SKM-1 treated with dmso at 0.1 percent for 144 hours (cell line): ENCODE measurements at regions not wholly inside any gene's neighbourhood (a gene's known extent, or its start where the extent isn't known, plus 50 kb on each side); places are given as distances from the start of the nearest gene placed in this dataset.

ENCODE experiments used
- DNase-seq: peaks from one replicate; lab custom pipeline; 2025; ENCODE audit not compliant: unreplicated experiment; lab: John Stamatoyannopoulos, UW

DNA sequence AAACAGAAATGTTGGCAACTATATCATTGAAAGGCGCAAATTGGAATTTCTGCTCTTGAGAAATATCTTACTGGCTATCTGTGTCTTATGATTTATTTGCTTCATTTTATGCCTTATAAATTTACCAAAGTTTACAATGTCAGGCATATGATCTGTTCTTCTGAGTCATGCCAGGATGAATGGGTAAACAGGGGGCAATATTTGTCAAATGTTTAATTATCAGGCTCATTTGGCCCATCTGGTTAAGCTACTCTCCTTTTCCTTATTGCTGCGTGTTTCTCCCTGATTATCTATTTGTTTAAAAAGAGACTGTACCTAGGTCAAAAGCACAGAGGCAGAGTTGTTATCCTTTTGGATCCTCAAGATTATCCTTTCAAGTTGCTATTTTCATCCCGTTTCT, 903.8 kb upstream of the PCDH10 start:
- DNase-seq: no peak

DNA sequence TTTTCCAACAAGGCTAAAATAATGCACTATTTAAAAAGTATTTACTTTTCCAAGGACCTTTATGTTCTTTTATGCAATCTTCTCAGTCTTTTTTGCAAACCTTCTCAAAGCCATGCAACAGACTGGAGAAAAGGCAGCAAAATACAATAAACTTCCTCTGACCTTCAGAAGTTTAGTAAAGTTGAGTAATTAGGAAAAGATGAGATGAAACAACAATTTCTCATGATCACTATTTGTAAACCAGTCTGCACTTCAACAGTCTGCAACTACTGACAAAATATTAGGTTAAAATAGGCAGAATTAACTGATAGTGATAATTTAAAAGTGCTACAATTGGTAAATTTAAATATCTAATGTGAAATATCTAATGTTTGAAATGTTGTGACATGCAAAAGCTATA, 884.9 kb upstream of the PCDH10 start:
- no peak for DNase-seq

DNA sequence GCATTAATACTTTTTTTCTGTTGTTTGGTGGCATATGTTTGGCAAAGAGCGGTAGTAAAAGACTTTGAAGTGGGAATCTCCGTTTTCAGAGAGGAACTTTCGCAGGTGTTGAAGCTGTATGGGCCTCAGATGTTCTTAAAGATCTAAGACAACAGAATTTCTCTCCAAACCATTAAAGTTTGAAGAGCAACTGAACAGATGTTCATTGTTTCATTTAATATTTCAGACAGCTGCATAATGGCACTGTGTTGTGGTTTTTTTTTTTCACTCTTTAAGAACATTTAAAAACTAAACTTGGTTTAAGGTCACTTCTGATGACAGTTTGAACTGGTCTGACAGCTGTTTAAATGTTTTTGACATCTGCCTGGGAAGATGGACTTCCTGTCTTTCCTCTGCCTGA, 882.7 kb upstream of the PCDH10 start:
- no peak for DNase-seq

DNA sequence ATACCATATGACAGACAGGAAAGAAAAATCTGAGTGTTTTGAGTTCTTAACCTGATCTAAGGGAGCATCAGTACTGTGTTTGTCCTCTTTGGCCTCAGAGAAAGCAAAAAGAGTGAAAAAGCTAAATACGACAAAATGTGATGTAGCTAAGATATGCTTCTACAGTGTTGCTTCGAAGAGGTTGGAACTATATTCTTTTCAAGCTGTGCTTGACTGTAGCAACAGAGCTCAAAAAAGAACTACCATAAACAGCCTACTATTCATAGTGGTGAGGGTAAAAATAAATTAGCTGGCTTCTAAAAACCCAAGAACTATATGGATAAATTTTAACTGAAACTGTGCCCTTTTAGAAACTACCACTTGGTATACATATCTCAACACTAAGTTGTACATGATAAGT, 881.8 kb upstream of the PCDH10 start:
- no peak for DNase-seq

DNA sequence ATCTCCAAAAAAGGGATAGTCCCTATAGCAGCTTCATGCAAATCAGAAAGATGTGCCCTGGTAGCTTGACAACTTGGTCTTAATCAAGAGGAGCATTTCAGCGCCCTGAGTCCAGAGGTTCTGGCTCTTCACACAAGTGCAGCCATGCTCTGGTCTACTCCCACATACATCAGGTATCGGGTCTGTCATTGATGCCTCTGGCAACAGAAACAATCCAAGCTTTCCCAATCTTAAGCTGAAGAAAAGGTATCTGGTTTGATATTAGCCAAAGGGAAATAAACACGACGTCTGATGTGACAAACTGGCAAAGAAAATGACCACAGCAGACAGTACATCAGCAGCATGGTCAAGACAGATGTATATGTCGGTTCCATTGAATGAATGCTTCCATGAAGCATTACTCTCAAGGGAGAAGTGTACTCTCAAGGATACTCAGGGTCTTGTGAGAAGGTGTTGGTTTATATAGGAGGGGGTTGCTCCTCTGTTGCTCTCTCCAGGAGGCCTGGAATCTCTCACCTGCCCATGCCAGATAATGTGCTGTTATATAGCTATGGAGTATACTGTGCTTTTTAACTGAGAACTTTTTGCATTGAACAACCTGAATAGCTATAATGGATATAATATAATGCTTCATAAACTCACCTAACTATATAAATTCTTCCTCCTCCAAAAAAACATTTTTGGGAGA, 879.6 kb upstream of the PCDH10 start:
- no peak for DNase-seq

DNA sequence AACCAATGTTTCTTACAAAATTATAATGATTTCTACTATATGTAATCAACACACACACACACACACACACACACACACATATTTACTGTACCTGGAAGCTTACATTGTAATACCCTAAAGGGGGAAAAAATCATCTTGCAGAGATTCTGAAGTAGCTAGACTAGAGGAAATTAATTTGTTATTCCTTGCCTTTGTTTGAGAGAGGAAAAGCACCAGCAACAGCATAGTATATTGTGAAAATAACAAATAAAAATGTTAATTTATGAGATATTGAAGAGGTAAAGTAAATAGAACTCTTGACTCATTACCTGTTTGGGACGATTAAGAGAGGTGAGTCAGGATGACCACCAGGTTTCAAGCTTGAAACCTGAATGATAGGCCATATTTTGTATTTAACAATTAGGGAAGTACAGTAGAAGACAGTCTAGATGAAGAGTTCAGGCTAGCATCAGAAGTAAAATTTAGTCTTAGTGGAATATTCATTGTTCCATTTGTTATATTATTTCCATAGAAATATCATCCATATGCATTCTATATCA, 873.4 kb upstream of the PCDH10 start:
- no peak for DNase-seq

DNA sequence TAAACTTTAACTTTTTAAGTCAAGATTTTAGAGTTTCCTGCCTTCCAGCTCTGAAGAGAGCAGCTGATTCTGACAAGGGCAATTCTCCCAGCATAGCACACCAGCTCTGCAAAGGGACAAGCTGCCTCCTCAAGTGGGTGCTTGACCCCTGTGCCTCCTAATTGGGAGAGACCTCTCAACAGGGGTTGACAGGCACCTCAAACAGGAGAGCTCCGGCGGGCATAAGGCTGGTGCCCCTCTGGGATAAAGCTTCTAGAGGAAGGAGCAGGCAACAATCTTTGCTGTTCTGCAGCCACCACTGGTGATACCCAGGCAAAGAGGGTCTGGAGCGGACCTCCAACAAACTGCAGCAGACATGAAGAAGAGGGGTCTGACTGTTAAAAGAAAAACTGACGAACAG, 872.9 kb upstream of the PCDH10 start:
- no peak for DNase-seq

DNA sequence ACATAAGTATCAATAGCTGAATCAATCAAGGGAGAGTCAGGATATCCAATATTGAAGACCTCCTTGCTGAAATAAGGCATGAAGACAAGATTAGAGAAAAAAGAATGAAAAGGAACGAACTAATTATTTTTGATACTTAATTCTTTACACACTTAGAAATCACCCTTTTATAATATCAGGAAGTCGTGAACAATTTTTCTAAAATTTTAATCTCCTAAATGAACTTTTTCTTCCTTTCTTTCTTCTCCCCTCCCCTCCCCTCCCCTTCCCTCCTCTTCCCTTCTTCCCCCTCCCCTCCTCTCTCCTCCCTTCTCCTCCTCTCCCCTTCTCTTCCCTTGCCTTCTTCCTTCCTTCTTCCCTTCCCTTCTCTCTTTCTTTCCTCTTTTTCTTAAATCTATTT, 872.1 kb upstream of the PCDH10 start:
- no peak for DNase-seq

DNA sequence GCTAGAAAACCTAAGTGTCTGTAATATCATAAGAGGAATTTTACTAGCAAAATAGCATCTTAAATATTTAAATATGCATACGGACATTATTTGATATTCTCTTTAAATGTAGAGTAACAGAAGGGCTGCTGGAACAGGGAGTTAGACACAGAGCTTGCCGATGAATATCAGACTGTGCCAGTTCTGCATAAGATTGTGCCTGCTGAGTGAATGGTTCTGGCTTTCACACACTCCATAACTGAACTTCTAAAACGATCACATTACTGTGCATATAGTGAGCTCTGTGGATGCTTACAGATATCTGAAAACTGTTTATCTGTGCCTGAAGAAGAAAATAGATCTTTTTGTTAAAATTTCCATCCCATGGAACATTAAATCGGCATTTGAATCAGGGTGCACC, 867.4 kb upstream of the PCDH10 start:
- DNase-seq: no peak

DNA sequence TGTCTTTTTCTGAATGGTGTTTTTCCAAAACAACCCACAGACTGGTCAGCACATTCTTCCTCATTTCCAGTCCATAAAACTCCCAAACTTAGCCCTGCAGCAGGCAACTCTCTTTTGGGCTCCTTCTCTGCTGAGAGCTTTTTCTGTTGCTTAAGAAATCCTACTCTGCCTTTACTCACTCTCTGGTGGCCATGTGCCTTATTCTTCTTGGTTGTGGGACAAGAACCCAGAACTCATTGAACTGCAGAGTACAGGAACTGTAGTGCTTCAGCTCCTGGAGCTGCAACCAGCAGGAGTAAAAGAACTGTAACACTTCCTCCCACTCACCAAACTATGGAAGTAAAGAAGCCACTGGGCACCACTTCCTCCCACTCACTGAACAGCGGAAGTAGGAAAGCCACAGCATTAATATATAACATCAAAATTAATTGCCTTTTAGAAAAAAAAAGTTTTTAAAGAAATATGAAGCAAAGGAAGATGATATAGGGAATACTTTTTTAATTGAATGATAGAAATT, 864.1 kb upstream of the PCDH10 start:
- no peak for DNase-seq

DNA sequence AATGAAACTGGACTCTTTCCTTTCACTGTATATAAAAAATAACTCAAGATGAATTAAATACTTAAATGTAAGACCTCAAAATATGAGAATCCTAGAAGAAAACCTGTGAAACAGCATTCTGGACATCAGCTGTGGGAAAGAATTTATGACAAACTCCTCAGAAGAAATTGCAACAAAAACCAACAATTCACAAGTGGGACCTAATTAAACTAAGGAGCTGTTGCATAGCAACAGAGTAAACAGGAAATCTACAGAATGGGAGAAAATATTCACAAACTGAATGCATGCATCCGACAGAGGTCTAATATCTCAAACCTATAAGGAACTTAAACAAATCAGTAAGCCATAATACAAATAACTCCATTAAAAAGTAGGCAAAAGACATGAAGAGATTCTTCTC, 851.7 kb upstream of the PCDH10 start:
- DNase-seq: no peak

DNA sequence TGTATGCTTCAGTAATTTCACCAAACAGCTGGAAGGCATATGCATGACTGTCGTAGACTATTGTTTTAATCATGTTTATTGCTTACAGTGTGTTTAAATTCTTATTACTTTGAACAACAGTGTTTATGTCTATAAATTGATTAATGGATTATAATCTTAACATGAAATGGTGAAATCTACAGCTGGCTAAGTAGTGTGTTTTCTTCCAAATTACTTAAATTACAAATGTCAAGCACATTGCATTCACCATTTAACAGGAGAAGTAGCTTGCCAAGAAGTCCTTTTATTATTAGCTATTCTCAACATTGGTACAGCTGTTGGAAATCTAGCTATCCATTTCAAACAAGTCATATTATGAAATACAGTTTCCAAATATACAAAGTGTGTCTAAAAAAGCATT, 849.3 kb upstream of the PCDH10 start:
- DNase-seq: no peak

DNA sequence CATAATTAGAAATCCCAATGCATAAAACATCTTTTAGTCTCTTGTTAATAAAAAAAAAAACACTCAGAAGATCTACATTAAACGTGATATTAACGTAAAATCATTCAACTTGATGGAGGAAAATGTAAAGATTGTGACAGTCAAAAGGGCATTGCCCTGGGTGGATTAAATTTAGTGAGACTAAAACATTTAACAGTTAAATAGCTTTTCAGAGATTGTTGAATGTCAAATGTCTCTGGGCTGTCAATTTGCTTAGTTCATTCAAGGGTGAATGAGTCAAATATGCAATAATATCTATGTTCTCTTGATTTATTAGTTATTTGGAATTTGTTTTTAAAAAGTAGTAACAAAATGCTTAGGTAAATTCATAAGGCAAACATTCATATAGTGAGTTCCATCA, 836.6 kb upstream of the PCDH10 start:
- DNase-seq: no peak

DNA sequence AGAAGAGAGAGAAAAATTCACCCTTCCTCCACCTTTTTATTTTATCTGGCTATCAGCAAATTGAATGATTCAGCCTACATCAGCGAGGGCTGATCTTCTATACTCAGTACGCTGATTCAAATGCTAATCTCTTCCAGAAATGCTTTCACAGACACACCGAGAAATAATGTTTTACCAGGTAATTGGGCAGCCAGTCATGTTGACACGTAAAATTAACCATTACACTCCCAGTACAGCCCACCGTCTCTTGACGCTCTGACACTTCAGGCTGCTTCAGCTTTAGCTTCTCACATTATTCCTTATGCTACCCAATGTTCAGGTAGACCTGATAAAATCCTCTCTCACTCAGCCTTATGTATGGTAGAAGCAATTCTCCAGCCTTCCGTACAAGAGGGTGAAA, 835.2 kb upstream of the PCDH10 start:
- no peak for DNase-seq

DNA sequence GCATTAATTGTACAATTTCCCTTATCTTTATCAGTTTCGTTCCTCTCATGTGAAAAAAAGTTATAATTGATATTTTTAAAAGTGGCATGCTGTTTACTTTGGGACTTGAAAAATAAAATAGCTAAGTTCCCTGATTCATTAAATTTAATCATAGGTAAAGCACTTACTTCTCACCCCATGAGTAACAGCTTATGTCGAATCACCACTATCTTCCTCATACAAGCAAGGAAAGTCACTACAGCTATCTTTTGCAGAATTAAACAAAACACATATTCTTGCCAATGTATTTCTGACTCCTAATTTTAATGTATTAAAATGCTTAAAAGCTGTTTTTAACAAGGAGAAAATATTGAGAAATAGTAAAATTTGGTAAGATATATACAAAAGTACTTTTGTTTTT, 832.4 kb upstream of the PCDH10 start:
- DNase-seq: no peak

DNA sequence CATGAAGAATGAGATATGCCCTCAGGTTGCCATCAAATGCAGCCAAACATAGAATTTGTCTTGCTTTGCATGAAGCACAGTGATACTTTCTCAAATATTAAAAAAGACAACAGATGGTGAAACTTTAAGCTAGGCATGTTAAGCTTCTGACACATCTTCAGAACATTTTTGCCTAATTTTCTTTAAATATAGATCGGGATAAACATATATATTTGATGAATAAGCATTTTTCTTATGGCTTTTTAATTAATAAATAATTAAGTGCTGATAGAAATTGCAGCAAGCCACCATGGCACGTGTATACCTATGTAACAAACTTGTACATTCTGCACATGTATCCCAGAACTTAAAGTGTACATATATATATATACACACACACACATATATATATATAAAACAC, 831.2 kb upstream of the PCDH10 start:
- DNase-seq: no peak

DNA sequence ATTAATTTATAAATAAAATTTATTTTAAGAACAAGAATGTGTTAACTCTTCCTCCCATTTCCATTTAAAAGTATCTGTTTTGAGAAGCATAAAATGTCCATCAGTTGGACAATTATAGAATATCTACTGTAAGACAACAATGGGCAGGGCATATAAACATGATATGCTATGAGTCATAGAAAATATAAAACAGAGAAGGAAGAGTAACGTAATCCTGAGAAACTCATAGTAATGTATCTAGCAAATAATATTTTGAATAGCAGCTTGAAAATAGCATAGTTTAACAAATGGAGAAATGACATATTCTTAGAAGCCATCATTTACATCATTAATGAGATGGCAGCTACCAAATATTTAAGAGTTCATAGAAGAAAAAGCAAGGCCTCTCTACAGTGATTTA, 820.3 kb upstream of the PCDH10 start:
- no peak for DNase-seq

DNA sequence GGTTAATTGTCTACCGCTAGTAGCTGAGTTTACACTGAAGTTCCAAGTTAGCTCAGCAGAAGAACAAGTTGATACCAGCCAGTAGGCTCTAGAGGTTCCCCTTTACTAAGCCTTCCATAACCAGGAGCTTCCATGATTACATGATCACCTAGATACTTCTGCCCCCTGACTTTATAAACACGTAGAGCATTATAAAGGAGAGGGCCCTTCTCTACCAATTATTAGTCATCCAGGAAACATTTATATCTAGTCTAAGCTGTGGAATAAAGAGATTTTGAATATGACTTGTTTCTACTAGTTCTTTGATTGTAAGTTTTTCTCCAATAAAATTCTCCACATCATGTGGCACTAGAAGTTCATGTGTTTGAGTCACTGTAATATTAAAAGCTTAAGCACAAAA, 818.1 kb upstream of the PCDH10 start:
- no peak for DNase-seq

DNA sequence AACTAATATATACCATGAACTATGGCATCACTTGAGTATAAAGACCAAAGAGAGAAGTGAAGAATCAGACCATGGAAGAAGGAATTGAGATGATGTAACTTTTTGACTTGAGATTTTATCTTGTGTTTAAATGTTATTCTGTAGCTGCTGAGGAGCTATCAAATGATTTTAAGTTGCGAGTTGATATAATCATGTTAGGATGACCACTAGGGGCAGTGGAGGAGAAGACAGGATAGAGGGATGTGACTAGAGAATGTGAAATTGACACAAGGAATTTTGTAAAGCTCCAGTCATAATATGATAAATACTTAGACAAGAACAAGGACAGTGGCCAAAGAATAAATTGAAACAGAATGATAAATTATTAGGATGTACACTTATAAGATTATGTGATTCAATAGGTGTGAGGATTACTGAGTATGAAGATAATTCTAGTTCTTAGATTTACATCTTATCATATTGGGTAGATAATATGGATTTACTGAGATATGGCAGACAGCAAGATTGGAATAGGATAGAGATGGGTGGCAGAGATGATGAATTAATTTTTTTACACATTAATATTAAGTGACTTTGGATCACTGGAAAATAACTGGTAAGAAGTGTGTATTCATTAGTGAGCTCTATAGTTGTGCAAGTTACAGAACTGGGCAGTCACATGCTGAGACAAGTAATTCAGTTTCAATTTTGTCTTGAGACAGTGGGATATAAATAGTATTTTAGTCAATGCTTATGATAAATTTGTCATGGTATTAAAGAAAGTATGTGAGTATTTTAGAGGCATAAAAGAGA, 816.0 kb upstream of the PCDH10 start:
- DNase-seq: no peak

DNA sequence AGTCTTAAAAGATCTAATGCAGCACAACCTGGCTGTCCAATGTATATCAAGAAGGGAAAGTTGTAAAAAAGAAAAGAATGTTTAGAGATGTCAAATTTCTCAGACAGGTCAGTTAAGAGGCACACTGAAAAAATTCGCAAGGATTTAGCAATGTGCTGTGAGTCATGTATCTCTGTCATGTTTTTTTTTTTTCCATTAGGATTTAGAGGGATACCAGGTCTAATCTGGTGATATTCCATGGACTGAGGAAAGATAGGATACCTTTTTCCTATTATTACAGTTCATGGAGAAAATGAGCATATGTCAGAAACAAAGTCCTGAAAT, 815.4 kb upstream of the PCDH10 start:
- DNase-seq: no peak

DNA sequence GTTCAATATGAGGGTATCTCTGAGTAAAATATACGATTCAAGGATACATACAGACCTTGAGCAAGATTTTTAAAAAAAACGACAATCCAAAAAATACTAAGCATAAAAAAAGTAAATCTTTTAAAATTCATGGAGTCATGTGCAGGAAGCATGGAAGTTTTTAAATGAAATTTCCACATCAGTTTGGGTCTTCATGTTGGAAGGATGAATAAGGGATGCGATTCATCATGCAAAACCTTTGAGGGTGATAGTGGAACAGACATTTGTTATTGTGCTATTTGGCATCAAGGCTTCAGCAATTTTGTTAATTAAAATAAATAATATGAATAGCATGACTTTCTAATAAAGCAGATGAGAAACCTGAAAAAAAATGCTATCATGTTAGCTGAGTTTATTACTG, 815.0 kb upstream of the PCDH10 start:
- no peak for DNase-seq
